Osteocyte (in vitro differentiated cells): ENCODE measurements at regions not wholly inside any gene's neighbourhood (a gene's known extent, or its start where the extent isn't known, plus 50 kb on each side); places are given as distances from the start of the nearest gene placed in this dataset.

Experiments used
- DNase-seq: peaks from one replicate; pipeline ENCODE4 v3.0.0; 2021; ENCODE audit warnings: mixed read lengths; ENCODE audit not compliant: unreplicated experiment; ENCODE audit errors: extremely low spot score
- H3K27ac Mint-ChIP-seq: one replicate; pipeline ENCODE4 v1.8.0; 2021; ENCODE audit warnings: mild to moderate bottlenecking, mixed read lengths; ENCODE audit not compliant: unreplicated experiment
- H3K27me3 Mint-ChIP-seq: one replicate; pipeline ENCODE4 v1.8.0; 2021; ENCODE audit warnings: mixed read lengths; ENCODE audit not compliant: unreplicated experiment
- H3K36me3 Mint-ChIP-seq: one replicate; pipeline ENCODE4 v1.8.0; 2021; ENCODE audit warnings: mixed read lengths; ENCODE audit not compliant: unreplicated experiment
- H3K4me1 Mint-ChIP-seq: one replicate; pipeline ENCODE4 v1.8.0; 2021; ENCODE audit warnings: mixed read lengths; ENCODE audit not compliant: unreplicated experiment
- H3K4me3 Mint-ChIP-seq: one replicate; pipeline ENCODE4 v1.8.0; 2021; ENCODE audit warnings: mild to moderate bottlenecking, moderate library complexity, mixed read lengths; ENCODE audit not compliant: unreplicated experiment
- H3K9me3 Mint-ChIP-seq: one replicate; pipeline ENCODE4 v1.8.0; 2021; ENCODE audit warnings: mixed read lengths; ENCODE audit not compliant: unreplicated experiment
- TF ChIP-seq, protein P1 (sequence below): fragments of 200-600 bp; sonication (generic); IDR thresholded peaks from 2 replicates; pipeline ENCODE4 v1.5.0; 2021; ENCODE audit warnings: antibody characterized with exemption, mild to moderate bottlenecking, moderate library complexity

DNA sequence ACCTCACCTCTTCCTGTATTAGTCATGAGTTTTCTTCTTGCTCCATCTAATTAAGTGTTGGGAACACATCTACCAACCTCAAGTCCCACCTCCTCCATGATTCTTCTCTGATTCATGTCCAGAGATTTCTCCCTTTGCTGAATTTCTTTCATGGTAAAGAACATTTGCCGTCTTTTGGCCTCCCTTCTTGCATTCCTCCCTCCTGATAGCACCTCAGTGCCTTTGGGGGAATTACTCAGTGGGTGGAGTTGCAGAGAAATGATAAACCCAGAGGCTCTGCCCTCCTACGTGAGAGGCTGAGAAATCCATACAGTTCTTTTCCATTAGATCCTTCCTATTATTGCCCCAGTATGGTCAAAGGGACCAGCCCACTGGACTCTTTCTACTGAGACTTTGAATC is 651.9 kb downstream of the SLC4A3 start:
- Mint-ChIP-seq H3K27ac (no peak overlapping the region), H3K9me3 (peaks cover 3% of the 10 kb centered on the region), H3K4me3 (no peak overlapping the region), H3K4me1 (peaks cover 8% of the 10 kb centered on the region), H3K27me3 (no peaks in the 10 kb centered on the region), H3K36me3 (no peaks in the 10 kb centered on the region)
- TF ChIP-seq, protein P1, sequence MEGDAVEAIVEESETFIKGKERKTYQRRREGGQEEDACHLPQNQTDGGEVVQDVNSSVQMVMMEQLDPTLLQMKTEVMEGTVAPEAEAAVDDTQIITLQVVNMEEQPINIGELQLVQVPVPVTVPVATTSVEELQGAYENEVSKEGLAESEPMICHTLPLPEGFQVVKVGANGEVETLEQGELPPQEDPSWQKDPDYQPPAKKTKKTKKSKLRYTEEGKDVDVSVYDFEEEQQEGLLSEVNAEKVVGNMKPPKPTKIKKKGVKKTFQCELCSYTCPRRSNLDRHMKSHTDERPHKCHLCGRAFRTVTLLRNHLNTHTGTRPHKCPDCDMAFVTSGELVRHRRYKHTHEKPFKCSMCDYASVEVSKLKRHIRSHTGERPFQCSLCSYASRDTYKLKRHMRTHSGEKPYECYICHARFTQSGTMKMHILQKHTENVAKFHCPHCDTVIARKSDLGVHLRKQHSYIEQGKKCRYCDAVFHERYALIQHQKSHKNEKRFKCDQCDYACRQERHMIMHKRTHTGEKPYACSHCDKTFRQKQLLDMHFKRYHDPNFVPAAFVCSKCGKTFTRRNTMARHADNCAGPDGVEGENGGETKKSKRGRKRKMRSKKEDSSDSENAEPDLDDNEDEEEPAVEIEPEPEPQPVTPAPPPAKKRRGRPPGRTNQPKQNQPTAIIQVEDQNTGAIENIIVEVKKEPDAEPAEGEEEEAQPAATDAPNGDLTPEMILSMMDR = no peak
- DNase-seq = no peak

DNA sequence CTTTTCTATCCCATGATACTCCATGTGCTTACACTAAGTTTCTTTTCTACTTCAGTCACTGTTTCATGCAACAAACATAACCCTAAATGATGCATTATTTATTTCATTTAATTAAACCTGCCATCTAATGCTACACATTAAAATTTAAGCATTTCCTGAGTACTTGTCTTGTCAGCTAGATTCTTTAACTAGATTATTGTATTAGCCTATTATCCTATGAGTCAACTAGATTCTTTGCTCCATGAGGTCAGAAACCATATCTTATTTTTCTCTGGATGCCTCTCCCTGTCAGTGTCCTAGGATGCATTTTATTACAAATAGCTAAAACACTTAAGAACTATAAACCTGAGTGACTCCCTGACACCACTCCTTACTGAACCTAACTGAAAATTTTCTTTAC is 652.4 kb downstream of the SLC4A3 start:
- TF ChIP-seq, protein P1 = no peak
- Mint-ChIP-seq H3K9me3 (peaks cover 3% of the 10 kb centered on the region), H3K36me3 (no peaks in the 10 kb centered on the region), H3K4me1 (peaks cover 8% of the 10 kb centered on the region), H3K27me3 (no peaks in the 10 kb centered on the region), H3K4me3 (no peak overlapping the region), H3K27ac (no peak overlapping the region)
- no peak for DNase-seq

DNA sequence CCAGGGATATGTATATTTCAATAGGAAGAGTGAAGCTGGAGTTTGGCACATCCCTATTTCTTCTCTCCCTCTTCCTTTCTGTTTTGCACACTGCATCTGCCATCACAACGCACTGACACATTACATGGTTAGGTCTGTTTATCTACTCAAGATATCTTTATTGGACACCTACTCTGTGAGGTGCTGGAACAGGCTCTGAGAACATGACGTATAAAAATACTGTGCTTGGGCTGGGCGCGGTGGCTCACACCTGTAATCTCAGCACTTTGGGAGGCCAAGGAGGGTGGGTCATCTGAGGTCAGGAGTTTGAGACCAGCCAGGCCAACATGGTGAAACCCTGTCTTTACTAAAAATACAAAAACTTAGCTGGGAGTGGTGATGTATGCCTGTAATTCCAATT is 653.3 kb downstream of the SLC4A3 start:
- no peak for DNase-seq
- Mint-ChIP-seq H3K9me3 (peaks cover 3% of the 10 kb centered on the region), H3K27me3 (no peaks in the 10 kb centered on the region), H3K36me3 (no peaks in the 10 kb centered on the region), H3K27ac (no peak overlapping the region), H3K4me3 (no peak overlapping the region), H3K4me1 (peaks cover 8% of the 10 kb centered on the region)
- TF ChIP-seq, protein P1 = no peak

DNA sequence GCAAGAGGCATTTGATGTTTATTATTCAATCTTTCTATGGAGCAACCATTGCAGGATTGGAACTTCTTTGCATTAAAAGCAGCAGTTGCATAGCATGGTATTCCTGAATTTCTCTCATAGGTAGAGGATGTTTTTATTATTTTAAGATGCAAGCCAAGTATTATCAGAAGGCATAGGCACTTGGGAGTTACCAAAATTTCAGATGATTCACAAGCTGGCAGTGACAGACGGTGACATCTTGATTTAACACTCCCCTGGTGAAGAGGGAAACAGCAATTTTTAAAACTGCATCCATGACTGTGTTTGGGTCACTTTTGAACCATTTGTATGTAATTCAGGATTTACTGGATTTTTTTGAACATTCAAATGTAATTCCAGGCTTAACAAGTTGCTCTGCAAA is 654.3 kb downstream of the SLC4A3 start:
- no peak for DNase-seq
- no peaks in the 10 kb centered on the region for H3K27me3 Mint-ChIP-seq
- H3K4me3 Mint-ChIP-seq = no peak overlapping the region
- peaks cover 8% of the 10 kb centered on the region for H3K4me1 Mint-ChIP-seq
- no peak overlapping the region for H3K27ac Mint-ChIP-seq
- TF ChIP-seq, protein P1 = no peak
- peaks cover 3% of the 10 kb centered on the region for H3K9me3 Mint-ChIP-seq
- no peaks in the 10 kb centered on the region for H3K36me3 Mint-ChIP-seq

DNA sequence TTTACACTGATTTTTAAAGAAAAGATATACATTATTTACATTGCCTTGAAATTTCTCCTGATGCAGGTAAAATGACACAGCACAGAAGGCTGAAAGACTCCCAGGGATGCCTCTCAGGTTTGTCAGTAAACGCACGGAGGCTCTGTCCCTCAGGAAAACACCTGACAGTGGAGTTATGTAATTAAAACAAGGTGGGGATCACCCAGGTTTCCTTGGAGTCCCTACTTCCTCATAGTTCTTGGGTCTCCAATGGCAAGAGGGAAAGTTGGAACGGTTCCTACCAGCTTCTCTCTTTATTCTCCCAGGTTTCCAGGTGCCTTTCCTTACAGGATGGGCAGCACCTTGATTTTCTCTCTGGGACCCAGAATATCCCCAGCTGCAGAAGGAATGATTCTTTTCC is 654.8 kb downstream of the SLC4A3 start:
- Mint-ChIP-seq H3K36me3 (no peaks in the 10 kb centered on the region), H3K9me3 (peaks cover 3% of the 10 kb centered on the region), H3K4me1 (peaks cover 8% of the 10 kb centered on the region), H3K27ac (no peak overlapping the region), H3K27me3 (no peaks in the 10 kb centered on the region), H3K4me3 (no peak overlapping the region)
- TF ChIP-seq, protein P1 = no peak
- DNase-seq = no peak
